ENCODE measurements at regions not wholly inside any gene's neighbourhood (a gene's known extent, or its start where the extent isn't known, plus 50 kb on each side); places are given as distances from the start of the nearest gene placed in this dataset.

- H3K36me3 ChIP-seq: no peaks in the 10 kb centered on the region
- WGBS, 2 donors: 76 to 87% methylated on average over 4 of the region's 4 CpGs
- ATAC-seq: no peak
- H3K4me3 ChIP-seq: no peak overlapping the region
- no peak for TF ChIP-seq CTCF (IDR thresholded peaks at IDR 0.05)
- H3K27me3 ChIP-seq: peaks cover 0 to 4% (median 0%) of the 10 kb centered on the region in 7 donors
- intact Hi-C loops (cut with DNase I): no loop called here
- no peak for DNase-seq
- H3K27ac ChIP-seq: no peak overlapping the region
- H3K4me1 ChIP-seq: no peaks in the 10 kb centered on the region
- H3K9me3 ChIP-seq: peaks cover 0 to 13% (median 3%) of the 10 kb centered on the region in 11 donors
Measured at GRCh38 chr12:72098622-72099021, 160.0 kb downstream of the TPH2 start.

DNA sequence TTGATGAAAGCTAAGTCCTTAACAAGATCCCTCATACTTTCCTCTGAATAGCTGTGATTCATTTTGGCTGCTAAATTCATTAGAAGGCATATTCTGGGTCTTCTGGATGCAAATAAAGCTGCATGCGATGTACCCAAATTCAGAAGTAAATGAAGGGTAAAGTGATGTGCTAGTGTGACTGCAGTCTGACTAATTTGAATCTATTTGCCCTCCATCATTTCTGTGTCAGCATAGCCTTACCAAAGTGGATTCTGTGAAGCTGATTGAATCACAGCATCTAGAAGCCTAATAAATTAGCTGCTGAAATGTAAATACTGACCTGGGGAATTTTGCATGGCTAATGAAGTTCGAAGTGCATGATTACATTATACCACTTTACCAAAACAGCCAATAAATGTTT lies 162.2 kb downstream of the TPH2 start:
- Histone ChIP-seq H3K36me3 (no peaks in the 10 kb centered on the region), H3K4me1 (no peaks in the 10 kb centered on the region), H3K4me3 (no peak overlapping the region), H3K9me3 (no peaks in the 10 kb centered on the region), H3K27me3 (peaks cover 0 to 4% (median 0%) of the 10 kb centered on the region in 7 donors), H3K27ac (no peak overlapping the region)
- intact Hi-C loops (cut with DNase I): no loop called here
- DNase-seq: no peak
- no peak for ATAC-seq
- no peak for TF ChIP-seq CTCF (IDR thresholded peaks at IDR 0.05)
- 83 to 85% methylated on average over 2 of the region's 2 CpGs for WGBS, 2 donors

- DNase-seq (no peak), ATAC-seq (no peak)
- H3K4me3 ChIP-seq: no peak overlapping the region
- 62 to 68% methylated on average over 3 of the region's 3 CpGs for WGBS, 2 donors
- peaks cover 0 to 4% (median 0%) of the 10 kb centered on the region in 7 donors for H3K27me3 ChIP-seq
- TF ChIP-seq CTCF (IDR thresholded peaks at IDR 0.05): no peak
- no peaks in the 10 kb centered on the region for H3K36me3 ChIP-seq
- H3K9me3 ChIP-seq: no peaks in the 10 kb centered on the region
- intact Hi-C loops (cut with DNase I): no loop called here
- H3K4me1 ChIP-seq: no peaks in the 10 kb centered on the region
- no peak overlapping the region for H3K27ac ChIP-seq
Measured at GRCh38 chr12:72102150-72102549, 163.5 kb downstream of the TPH2 start.

DNA sequence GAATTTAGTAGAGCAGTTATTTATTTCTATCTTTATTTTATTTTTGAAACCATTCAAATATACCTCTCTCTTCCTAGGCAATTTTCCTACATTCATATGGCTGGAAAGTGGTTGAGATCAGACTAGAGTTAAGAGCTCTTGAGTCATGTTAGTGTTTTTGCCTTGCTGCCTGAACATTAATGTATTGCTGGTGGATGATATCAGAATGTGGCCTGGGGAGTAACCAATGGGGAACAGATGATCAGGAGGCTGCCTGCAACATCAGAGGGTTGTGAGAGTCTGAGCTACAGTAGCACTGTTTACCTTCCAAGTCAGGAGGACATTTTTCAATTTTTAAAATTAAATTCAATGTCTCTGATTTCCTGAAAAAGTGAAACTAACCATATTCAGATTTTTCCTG lies 166.3 kb upstream of the TRHDE start:
- Histone ChIP-seq H3K27ac (no peak overlapping the region), H3K27me3 (no peaks in the 10 kb centered on the region), H3K36me3 (no peaks in the 10 kb centered on the region), H3K4me3 (no peak overlapping the region), H3K4me1 (no peaks in the 10 kb centered on the region), H3K9me3 (no peaks in the 10 kb centered on the region)
- intact Hi-C loops (cut with DNase I): no loop called here
- no peak for DNase-seq
- no peak for ATAC-seq
- no peak for TF ChIP-seq CTCF (IDR thresholded peaks at IDR 0.05)

Data from heart right ventricle (tissue), 16 donors.